Kidney epithelial cell (primary cell): ENCODE measurements at regions not wholly inside any gene's neighbourhood (a gene's known extent, or its start where the extent isn't known, plus 50 kb on each side); places are given as distances from the start of the nearest gene placed in this dataset.

Experiments
- DNase-seq: peaks from one replicate; pipeline ENCODE4 v3.0.0-alpha.2; 2010; ENCODE audit warnings: low read depth
- H3K27me3 ChIP-seq: 2 replicates; pipeline ENCODE4 v1.6.0; 2011; ENCODE audit warnings: low read length; ENCODE audit not compliant: control insufficient read depth, insufficient read depth
- H3K36me3 ChIP-seq: 2 replicates; pipeline ENCODE4 v1.5.1; 2011; ENCODE audit warnings: low read length; ENCODE audit not compliant: control insufficient read depth, insufficient read depth
- H3K4me3 ChIP-seq: 2 replicates; pipeline ENCODE4 v1.5.1; 2011; ENCODE audit warnings: low read depth, mild to moderate bottlenecking, control low read depth, low read length
- CTCF ChIP-seq: IDR thresholded peaks from 2 replicates; pipeline ENCODE4 v1.5.1; 2011; ENCODE audit warnings: mild to moderate bottlenecking, moderate library complexity, low read length, control low read depth, inconsistent platforms; ENCODE audit not compliant: insufficient read depth, poor library complexity, severe bottlenecking

GRCh38 chr18:8493141-8493540 is 116.1 kb upstream of the RAB12 start:
- no peak for DNase-seq
- Histone ChIP-seq H3K27me3 (peaks cover 7% of the 10 kb centered on the region), H3K36me3 (no peaks in the 10 kb centered on the region), H3K4me3 (no peak overlapping the region)
- no peak for TF ChIP-seq CTCF

- H3K27me3 ChIP-seq, result peaks cover 7% of the 10 kb centered on the region
- TF ChIP-seq CTCF, result no peak
- DNase-seq, result no peak
- no peaks in the 10 kb centered on the region for H3K36me3 ChIP-seq
- no peak overlapping the region for H3K4me3 ChIP-seq
These were observed 113.1 kb upstream of the RAB12 start for GRCh38 chr18:8496186-8496585.

- Histone ChIP-seq H3K27me3 (peaks cover 6% of the 10 kb centered on the region), H3K36me3 (no peaks in the 10 kb centered on the region), H3K4me3 (no peak overlapping the region)
- TF ChIP-seq CTCF, result no peak
- DNase-seq, result no peak
These were observed 110.3 kb upstream of the RAB12 start for GRCh38 chr18:8498905-8499304.

GRCh38 chr18:8499810-8500675 is 109.2 kb upstream of the RAB12 start:
- no peak for DNase-seq
- Histone ChIP-seq H3K4me3 (no peak overlapping the region), H3K36me3 (no peaks in the 10 kb centered on the region), H3K27me3 (peaks cover 2% of the 10 kb centered on the region)
- no peak for TF ChIP-seq CTCF

- peaks cover 2% of the 10 kb centered on the region for H3K27me3 ChIP-seq
- no peak for DNase-seq
- H3K36me3 ChIP-seq, result no peaks in the 10 kb centered on the region
- no peak for TF ChIP-seq CTCF
- no peak overlapping the region for H3K4me3 ChIP-seq
These were observed 108.2 kb upstream of the RAB12 start for GRCh38 chr18:8501044-8501443.

- DNase-seq, result no peak
- TF ChIP-seq CTCF, result no peak
- H3K4me3 ChIP-seq, result no peak overlapping the region
- H3K27me3 ChIP-seq, result peaks cover 2% of the 10 kb centered on the region
- H3K36me3 ChIP-seq, result no peaks in the 10 kb centered on the region
These were observed 106.0 kb upstream of the RAB12 start for GRCh38 chr18:8503248-8503647.
